Central memory CD8-positive, alpha-beta T cell (primary cell): ENCODE measurements at regions not wholly inside any gene's neighbourhood (a gene's known extent, or its start where the extent isn't known, plus 50 kb on each side); places are given as distances from the start of the nearest gene placed in this dataset.

Experiments
- ATAC-seq: fragments of 150-1000 bp; cut with Tn5 transposase; replicated peaks from 2 replicates; pipeline ENCODE4 v1.10.0; 2022; ENCODE audit warnings: mild to moderate bottlenecking, moderate FRiP score, moderate number of reproducible peaks; ENCODE audit not compliant: poor library complexity, severe bottlenecking; ENCODE audit errors: extremely low read depth
- DNase-seq, 2 donors: peaks; one replicate each; pipeline ENCODE4 v3.0.0; 2021; ENCODE audit warnings: low spot score in 2 of 2
- H3K27ac Mint-ChIP-seq: one replicate; pipeline ENCODE4 v1.8.0; 2022; ENCODE audit warnings: low read depth, mild to moderate bottlenecking, moderate library complexity, mixed read lengths
- H3K27me3 Mint-ChIP-seq: one replicate; pipeline ENCODE4 v1.8.0; 2022; ENCODE audit warnings: mixed read lengths
- H3K36me3 Mint-ChIP-seq: one replicate; pipeline ENCODE4 v1.8.0; 2022; ENCODE audit warnings: mild to moderate bottlenecking, moderate library complexity, mixed read lengths; ENCODE audit not compliant: insufficient read depth
- H3K4me1 Mint-ChIP-seq: one replicate; pipeline ENCODE4 v1.8.0; 2022; ENCODE audit warnings: mixed read lengths
- H3K4me3 Mint-ChIP-seq: one replicate; pipeline ENCODE4 v1.8.0; 2022; ENCODE audit warnings: mild to moderate bottlenecking, moderate library complexity, mixed read lengths
- H3K9me3 Mint-ChIP-seq: one replicate; pipeline ENCODE4 v1.8.0; 2022; ENCODE audit warnings: mixed read lengths

DNA sequence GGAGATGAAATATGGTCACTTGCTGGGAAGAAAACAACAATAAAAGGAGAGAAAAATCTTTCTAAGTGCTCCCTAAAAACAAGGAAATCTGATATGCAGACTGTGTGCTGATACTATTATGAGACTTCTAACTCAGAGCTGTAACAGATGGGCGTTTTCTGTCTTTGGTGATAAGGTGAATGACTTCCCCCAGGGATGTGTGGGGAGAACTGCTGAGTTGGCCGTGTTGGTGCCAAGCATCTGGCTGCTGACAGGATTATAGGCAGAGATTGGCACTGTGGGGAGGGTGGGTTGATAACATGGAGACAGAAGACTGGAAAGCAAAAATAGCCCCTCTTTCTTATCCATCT, 438.5 kb upstream of the PLXNA2 start:
- Mint-ChIP-seq H3K36me3 (no peaks in the 10 kb centered on the region), H3K4me1 (no peaks in the 10 kb centered on the region), H3K27ac (no peak overlapping the region), H3K27me3 (peaks cover 37% of the 10 kb centered on the region), H3K4me3 (no peak overlapping the region), H3K9me3 (no peaks in the 10 kb centered on the region)
- no peak for DNase-seq
- ATAC-seq = no peak

DNA sequence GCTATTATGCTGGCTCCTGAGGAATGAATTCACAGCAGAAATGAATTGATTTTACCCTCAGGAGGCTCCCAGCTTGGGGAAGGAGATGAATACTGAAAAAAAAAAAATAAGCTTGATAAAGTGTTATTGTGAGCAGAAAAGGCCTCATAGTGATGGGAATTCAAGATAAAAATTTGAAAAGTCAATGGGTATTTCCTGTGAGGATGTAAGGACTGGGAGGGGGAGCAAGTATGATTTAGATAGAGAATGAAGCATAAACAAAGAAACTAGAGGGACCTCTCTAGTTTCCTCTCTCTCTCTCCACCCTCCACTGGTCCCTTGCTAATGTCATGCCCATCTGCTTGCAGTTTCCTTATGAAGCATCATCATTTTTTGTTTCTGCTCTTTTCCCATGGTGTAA, 439.0 kb upstream of the PLXNA2 start:
- no peaks in the 10 kb centered on the region for H3K4me1 Mint-ChIP-seq
- DNase-seq (no peak), ATAC-seq (no peak)
- H3K27ac Mint-ChIP-seq = no peak overlapping the region
- no peaks in the 10 kb centered on the region for H3K9me3 Mint-ChIP-seq
- no peaks in the 10 kb centered on the region for H3K36me3 Mint-ChIP-seq
- H3K4me3 Mint-ChIP-seq = no peak overlapping the region
- H3K27me3 Mint-ChIP-seq = peaks cover 42% of the 10 kb centered on the region

DNA sequence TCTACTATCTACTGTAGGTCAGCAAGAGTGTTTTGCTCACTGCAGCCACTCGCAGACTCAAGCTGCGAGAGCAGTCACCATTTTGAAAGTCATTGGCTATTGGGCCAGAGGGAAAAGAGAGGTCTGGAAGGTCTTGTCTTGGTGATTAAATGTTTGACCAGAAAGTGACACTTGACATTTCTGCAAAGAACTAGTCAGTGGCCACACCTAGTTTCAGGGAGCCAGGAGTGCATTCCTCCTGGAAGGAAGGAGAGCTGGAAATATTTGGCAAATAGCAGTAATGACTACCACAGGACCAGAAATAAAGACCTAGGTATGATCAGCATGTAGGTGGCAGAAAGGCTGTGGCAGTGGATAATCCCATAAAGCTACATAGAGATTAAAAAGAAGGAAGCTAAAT, 440.0 kb upstream of the PLXNA2 start:
- Mint-ChIP-seq H3K9me3 (no peaks in the 10 kb centered on the region), H3K27ac (no peak overlapping the region), H3K4me3 (no peak overlapping the region), H3K36me3 (no peaks in the 10 kb centered on the region), H3K4me1 (no peaks in the 10 kb centered on the region), H3K27me3 (peaks cover 53% of the 10 kb centered on the region)
- DNase-seq = no peak
- ATAC-seq = no peak

DNA sequence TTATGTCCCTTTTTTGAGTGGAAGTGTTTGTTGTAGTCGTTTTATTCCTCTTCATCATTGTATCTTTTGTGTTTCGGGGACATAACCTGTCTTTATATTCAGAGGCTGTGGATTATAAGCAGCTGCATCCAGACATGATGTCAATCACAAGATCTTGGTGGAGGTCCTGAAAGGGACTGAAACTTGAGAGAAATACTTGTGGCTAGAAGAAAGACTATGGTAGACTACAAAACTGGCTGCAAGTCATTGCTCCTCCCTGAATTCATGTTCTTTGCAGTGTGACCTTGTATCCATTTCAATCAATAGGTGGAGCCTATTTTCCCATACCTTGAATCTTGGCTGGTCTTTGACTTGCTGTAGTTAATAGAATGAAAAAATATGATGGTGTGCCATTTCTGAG, 442.4 kb upstream of the PLXNA2 start:
- H3K4me1 Mint-ChIP-seq = no peaks in the 10 kb centered on the region
- no peak for ATAC-seq
- H3K9me3 Mint-ChIP-seq = no peaks in the 10 kb centered on the region
- no peak for DNase-seq
- H3K27ac Mint-ChIP-seq = no peak overlapping the region
- no peaks in the 10 kb centered on the region for H3K36me3 Mint-ChIP-seq
- no peak overlapping the region for H3K4me3 Mint-ChIP-seq
- peaks cover 72% of the 10 kb centered on the region for H3K27me3 Mint-ChIP-seq

DNA sequence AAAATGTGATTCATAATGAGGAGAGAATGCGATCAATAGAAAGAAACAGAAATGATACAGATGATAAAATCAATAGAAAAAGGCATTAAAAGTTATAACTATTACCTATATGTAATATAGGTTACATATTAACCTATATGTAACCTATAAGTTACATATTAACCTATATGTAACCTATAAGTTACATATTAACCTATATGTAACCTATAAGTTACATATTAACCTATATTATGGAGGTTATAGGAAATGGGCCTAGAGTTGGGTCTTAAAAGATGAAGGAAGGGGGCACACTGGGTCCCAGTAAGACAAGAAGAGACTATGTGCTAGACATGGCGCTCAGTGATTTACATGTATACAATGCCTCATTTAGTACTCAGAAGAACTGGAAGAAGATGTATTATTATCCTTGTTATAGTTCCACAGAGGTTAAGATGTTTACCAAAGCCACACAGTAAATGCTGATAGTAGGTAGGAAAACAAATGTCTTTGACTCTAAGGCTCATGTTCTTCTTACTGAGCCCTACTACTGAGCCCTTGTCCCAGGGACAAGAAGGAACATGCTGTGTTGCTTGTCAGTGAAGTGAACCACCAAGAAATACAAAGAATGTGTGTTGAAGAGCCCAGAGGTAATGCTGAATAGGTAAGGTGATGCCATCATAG, 444.6 kb upstream of the PLXNA2 start:
- Mint-ChIP-seq H3K4me1 (no peaks in the 10 kb centered on the region), H3K9me3 (no peaks in the 10 kb centered on the region), H3K4me3 (no peak overlapping the region), H3K36me3 (no peaks in the 10 kb centered on the region), H3K27ac (no peak overlapping the region), H3K27me3 (peaks cover 54% of the 10 kb centered on the region)
- ATAC-seq (no peak), DNase-seq (no peak)

DNA sequence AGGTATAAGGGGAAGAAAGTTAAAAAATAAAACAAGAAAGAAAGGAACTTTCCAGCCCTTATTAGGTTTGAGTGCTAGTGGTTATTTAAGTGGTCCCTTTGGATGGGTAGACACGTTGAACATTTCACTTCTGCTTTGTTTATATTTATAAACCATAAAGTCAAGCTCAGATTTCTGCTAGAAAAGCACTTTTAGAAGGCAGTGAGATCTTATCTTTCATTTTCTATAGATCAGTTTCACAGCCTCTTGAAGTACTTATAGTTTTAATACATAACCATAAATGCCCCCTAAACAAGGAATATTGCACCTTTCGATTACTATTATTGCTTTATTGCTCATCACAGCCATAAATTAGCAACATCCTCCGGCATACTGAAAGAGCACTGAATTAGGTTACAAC, 446.8 kb upstream of the PLXNA2 start:
- H3K27ac Mint-ChIP-seq = no peak overlapping the region
- no peak overlapping the region for H3K4me3 Mint-ChIP-seq
- H3K4me1 Mint-ChIP-seq = no peaks in the 10 kb centered on the region
- no peaks in the 10 kb centered on the region for H3K36me3 Mint-ChIP-seq
- no peaks in the 10 kb centered on the region for H3K9me3 Mint-ChIP-seq
- peaks cover 64% of the 10 kb centered on the region for H3K27me3 Mint-ChIP-seq
- no peak for ATAC-seq
- DNase-seq = no peak

DNA sequence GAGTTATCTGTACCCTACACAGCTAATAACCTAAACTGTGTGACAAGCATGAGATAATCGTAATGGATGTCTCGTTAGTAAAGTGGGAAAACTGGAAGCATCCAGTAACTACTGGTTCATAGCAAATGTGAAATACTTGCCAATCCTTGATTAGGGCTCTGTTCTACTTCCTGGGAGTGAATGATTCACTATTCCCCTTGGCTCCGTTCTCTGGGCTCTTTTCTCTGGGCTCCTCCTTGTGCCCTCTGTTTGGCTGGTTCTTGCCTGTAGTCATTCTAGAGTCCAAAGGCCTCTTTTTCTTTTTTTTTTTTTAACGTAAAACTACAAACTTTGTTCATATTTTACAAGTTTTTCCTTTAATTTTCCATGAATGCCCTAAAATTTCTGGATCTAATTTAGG, 465.8 kb upstream of the PLXNA2 start:
- H3K27me3 Mint-ChIP-seq = no peaks in the 10 kb centered on the region
- no peaks in the 10 kb centered on the region for H3K9me3 Mint-ChIP-seq
- ATAC-seq (no peak), DNase-seq (no peak)
- no peak overlapping the region for H3K4me3 Mint-ChIP-seq
- no peaks in the 10 kb centered on the region for H3K4me1 Mint-ChIP-seq
- no peak overlapping the region for H3K27ac Mint-ChIP-seq
- no peaks in the 10 kb centered on the region for H3K36me3 Mint-ChIP-seq

DNA sequence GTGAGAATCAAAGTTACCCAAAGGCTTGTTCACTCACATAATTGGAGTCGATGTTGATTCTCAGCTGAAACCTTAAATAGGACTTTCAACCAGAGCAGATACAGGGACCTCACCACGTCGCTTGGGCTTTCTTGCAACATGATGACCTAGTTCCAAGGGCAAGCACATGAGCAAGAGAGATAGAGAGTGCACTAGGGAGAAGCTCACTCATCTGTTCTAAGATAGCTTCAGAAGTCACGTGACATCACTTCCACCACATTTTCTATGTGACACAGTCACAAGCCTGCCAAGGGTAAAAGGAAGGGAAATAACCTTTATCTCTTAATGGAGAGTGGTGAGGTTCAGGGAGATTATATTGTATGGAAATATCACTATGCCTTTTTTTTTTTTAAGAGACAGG, 470.1 kb upstream of the PLXNA2 start:
- Mint-ChIP-seq H3K27ac (no peak overlapping the region), H3K9me3 (peaks cover 5% of the 10 kb centered on the region), H3K4me3 (no peak overlapping the region), H3K27me3 (peaks cover 8% of the 10 kb centered on the region), H3K4me1 (no peaks in the 10 kb centered on the region), H3K36me3 (no peaks in the 10 kb centered on the region)
- ATAC-seq (no peak), DNase-seq (no peak)

DNA sequence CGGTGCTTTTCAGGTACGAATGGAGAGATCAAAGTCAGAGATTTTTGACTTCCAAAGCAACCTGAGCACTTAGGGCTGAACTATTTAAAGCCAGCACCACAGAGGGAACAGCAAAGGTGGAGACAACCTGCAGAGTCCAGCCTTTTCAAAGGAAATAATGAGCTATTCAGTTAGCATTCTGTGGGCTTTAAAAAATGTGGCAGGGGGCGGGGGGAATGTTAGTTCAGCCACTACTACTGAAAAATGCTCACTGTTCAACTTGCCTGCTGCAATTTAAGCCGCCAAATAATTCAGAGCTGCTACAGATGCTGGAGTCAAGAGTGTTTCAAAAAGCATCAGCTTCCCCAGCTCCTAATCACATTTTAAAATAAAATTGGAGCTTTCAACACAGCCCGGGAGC, 473.3 kb upstream of the PLXNA2 start:
- peaks cover 12% of the 10 kb centered on the region for H3K27me3 Mint-ChIP-seq
- no peak for DNase-seq
- H3K4me3 Mint-ChIP-seq = no peak overlapping the region
- ATAC-seq = no peak
- H3K27ac Mint-ChIP-seq = no peak overlapping the region
- no peaks in the 10 kb centered on the region for H3K36me3 Mint-ChIP-seq
- peaks cover 18% of the 10 kb centered on the region for H3K9me3 Mint-ChIP-seq
- no peaks in the 10 kb centered on the region for H3K4me1 Mint-ChIP-seq

DNA sequence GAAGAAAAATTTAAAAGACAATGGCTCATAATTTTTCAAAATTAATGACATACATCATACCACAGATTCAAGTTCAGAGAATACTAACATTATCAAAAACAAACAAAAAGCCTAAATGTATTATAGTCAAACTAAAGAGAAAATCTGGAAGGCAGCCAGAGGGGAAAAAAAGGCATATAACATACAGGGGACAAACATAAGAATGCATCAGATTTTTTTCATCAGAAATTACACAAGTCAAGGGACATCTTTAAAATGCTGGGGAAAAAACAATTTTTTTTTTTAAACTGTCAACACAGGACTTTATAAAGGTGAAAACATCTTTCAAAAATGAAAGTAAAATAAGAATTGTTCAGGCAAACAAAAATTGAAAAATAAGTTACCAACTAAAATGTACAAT, 478.4 kb upstream of the PLXNA2 start:
- no peak for DNase-seq
- Mint-ChIP-seq H3K9me3 (peaks cover 18% of the 10 kb centered on the region), H3K4me3 (no peak overlapping the region), H3K27ac (no peak overlapping the region), H3K27me3 (peaks cover 12% of the 10 kb centered on the region), H3K36me3 (no peaks in the 10 kb centered on the region), H3K4me1 (no peaks in the 10 kb centered on the region)
- no peak for ATAC-seq

DNA sequence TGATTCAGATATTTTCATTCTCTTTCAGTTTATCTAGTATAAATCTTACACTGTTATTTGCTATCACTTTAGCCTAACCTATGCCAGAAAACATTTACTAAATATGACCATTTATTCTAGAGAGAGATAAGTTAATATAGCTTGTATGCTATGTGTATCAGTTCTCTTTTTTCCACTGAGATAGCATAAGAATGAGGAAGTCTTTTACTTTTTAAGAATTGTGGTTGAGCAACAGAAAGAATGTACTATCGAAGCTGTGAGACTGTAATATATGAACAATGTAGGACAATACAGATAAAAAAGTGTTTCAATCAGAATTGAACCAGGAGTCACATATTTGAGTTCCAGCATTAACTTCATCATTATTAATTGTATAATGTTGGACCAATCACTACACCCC, 479.9 kb upstream of the PLXNA2 start:
- no peak for DNase-seq
- H3K4me1 Mint-ChIP-seq = no peaks in the 10 kb centered on the region
- no peak for ATAC-seq
- no peak overlapping the region for H3K27ac Mint-ChIP-seq
- no peaks in the 10 kb centered on the region for H3K36me3 Mint-ChIP-seq
- no peak overlapping the region for H3K4me3 Mint-ChIP-seq
- peaks cover 7% of the 10 kb centered on the region for H3K27me3 Mint-ChIP-seq
- peaks cover 15% of the 10 kb centered on the region for H3K9me3 Mint-ChIP-seq

DNA sequence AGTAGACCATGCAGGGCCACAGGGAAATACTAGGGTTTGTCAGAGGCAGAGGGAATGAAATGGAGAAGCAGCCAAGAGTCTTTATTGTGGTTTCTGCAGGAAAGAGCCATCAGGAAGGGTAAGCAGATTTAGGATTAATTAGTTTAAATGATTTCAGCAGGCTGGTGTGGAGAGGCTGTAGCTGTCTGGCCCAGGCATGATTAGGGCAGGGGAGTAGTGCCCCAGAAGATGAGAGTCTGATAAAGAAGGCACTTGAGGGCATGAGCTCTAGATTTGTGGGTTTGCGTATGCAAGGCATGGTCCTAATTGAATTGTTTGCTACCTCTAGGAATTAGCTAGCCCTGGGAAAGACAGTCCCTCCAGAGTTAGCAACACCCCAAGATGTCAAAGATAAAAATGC, 484.6 kb upstream of the PLXNA2 start:
- Mint-ChIP-seq H3K9me3 (no peaks in the 10 kb centered on the region), H3K4me1 (no peaks in the 10 kb centered on the region), H3K27ac (no peak overlapping the region), H3K27me3 (peaks cover 10% of the 10 kb centered on the region), H3K4me3 (no peak overlapping the region), H3K36me3 (no peaks in the 10 kb centered on the region)
- DNase-seq (no peak), ATAC-seq (no peak)

DNA sequence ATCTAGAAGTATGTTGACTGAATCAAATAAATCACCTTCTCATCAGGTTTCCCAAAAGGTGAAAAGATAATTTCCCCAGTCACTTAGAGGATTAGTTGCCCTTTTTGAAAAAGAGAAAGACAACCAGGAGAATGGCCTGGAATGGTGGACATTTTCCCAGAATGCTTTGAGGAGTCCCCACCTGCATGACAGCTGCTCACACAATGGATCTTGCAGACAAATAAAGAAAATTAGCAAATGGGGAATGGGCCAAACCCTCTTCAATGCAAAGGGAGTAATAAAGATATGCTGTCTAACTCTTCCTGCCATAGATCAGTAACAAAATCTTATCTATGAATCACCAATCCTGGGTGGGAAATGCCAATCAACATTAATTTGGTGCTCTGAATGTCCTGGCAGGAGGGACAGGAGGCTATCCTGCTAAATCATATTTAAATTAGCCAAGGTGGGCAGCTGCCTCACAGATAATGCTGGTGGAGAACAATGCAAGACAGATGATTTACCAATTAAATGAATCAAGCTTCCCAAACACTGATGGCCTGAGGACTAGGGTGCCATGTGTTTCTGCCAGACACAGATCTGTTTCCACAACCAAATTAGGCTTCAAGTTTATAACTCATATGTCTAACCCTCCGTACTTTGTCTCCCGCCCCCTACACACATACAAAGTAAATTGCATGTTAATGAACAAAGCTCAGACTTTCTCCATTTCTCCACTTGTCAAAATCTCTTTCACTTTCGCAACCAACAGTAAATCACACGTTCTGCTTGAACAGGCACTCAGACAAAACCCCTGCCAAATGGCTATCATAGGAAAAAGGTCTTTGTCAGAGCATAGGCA, 488.0 kb upstream of the PLXNA2 start:
- Mint-ChIP-seq H3K4me3 (peak overlapping the region; percentile 42), H3K27ac (peak overlapping the region; percentile 14), H3K4me1 (no peaks in the 10 kb centered on the region), H3K27me3 (peaks cover 10% of the 10 kb centered on the region), H3K36me3 (no peaks in the 10 kb centered on the region), H3K9me3 (no peaks in the 10 kb centered on the region)
- ATAC-seq (no peak), DNase-seq (no peak)
